ENCODE measurements at regions not wholly inside any gene's neighbourhood (a gene's known extent, or its start where the extent isn't known, plus 50 kb on each side); places are given as distances from the start of the nearest gene placed in this dataset.
"Not testable (repeated sequence)": the region's sequence is repeated elsewhere in the genome, so short reads cannot be mapped to it uniquely, and the experiment has no call there.

- no peak for DNase-seq
Measured at GRCh38 chr9:29060041-29060440, 1486.8 kb upstream of the C9orf72 start.

- DNase-seq = no peak
Measured at GRCh38 chr9:29062446-29062845, 1489.2 kb upstream of the C9orf72 start.

- no peak for DNase-seq
Measured at GRCh38 chr9:29063031-29063430, 1489.8 kb upstream of the C9orf72 start.

- peak in 1 of 2 experiments; percentile 1 for DNase-seq
Measured at GRCh38 chr9:29066141-29066640, 1492.9 kb upstream of the C9orf72 start.

- no peak for DNase-seq
Measured at GRCh38 chr9:29068461-29068860, 1495.2 kb upstream of the C9orf72 start.

GRCh38 chr9:29069376-29069775 is 1496.1 kb upstream of the C9orf72 start:
- DNase-seq = no peak

- no peak for DNase-seq
Measured at GRCh38 chr9:29078063-29078666, 1504.9 kb upstream of the C9orf72 start.

- DNase-seq = no peak
Measured at GRCh38 chr9:29100762-29101161, 1527.5 kb upstream of the C9orf72 start.

GRCh38 chr9:29104166-29104565 is 1530.9 kb upstream of the C9orf72 start:
- DNase-seq = not testable (repeated sequence)

- DNase-seq = no peak
Measured at GRCh38 chr9:29118555-29118954, 1545.3 kb upstream of the C9orf72 start.

- no peak for DNase-seq
Measured at GRCh38 chr9:29126783-29127182, 1553.5 kb upstream of the C9orf72 start.

- DNase-seq = no peak
Measured at GRCh38 chr9:29129763-29130162, 1556.5 kb upstream of the C9orf72 start.

GRCh38 chr9:29144476-29144875 is 1571.2 kb upstream of the C9orf72 start:
- DNase-seq = peak in 1 of 2 experiments; percentile 22

- no peak for DNase-seq
Measured at GRCh38 chr9:29150606-29151005, 1577.3 kb upstream of the C9orf72 start.

GRCh38 chr9:29160763-29161353 is 1587.6 kb upstream of the C9orf72 start:
- peak in 1 of 2 experiments; percentile 3 for DNase-seq

GRCh38 chr9:29174136-29174535 is 1600.9 kb upstream of the C9orf72 start:
- no peak for DNase-seq

- DNase-seq = peak in 1 of 2 experiments; percentile 9
Measured at GRCh38 chr9:29176231-29176630, 1603.0 kb upstream of the C9orf72 start.

GRCh38 chr9:29176786-29177185 is 1603.5 kb upstream of the C9orf72 start:
- DNase-seq = no peak

GRCh38 chr9:29183971-29184370 is 1610.7 kb upstream of the C9orf72 start:
- no peak for DNase-seq

- not testable (repeated sequence) for DNase-seq
Measured at GRCh38 chr9:29188771-29189170, 1615.5 kb upstream of the C9orf72 start.

GRCh38 chr9:29189221-29189620 is 1615.9 kb upstream of the C9orf72 start:
- DNase-seq = not testable (repeated sequence)

- DNase-seq = no peak
Measured at GRCh38 chr9:29198861-29199260, 1625.6 kb upstream of the C9orf72 start.

GRCh38 chr9:29199975-29200374 is 1626.7 kb upstream of the C9orf72 start:
- no peak for DNase-seq

- no peak for DNase-seq
Measured at GRCh38 chr9:29200650-29201049, 1627.4 kb upstream of the C9orf72 start.
